GM23338 (cell line): ENCODE measurements at regions not wholly inside any gene's neighbourhood (a gene's known extent, or its start where the extent isn't known, plus 50 kb on each side); places are given as distances from the start of the nearest gene placed in this dataset.

Source experiments
- CREB1 ChIP-seq: fragments of 250-450 bp; sonication (Bioruptor Pico); IDR thresholded peaks from 2 replicates; pipeline ENCODE4 v1.5.0; 2020; ENCODE audit warnings: low read depth, mild to moderate bottlenecking, moderate library complexity
- CTCF ChIP-seq, 2 experiments: fragments of 200-600 bp in 1 of 2; sonication (generic) in 1 of 2; conservative IDR thresholded peaks; 2 replicates each; pipeline versions ENCODE4 v1.5.1 to v1.6.1; 2016 to 2017; ENCODE audit warnings: antibody characterized with exemption in 2 of 2, low read depth in 2 of 2, mild to moderate bottlenecking in 2 of 2, moderate library complexity in 1 of 2
- EZH2 ChIP-seq: fragments of 200-600 bp; sonication (generic); IDR thresholded peaks from one replicate; pipeline ENCODE4 v1.8.0; 2017; ENCODE audit warnings: antibody characterized with exemption, mild to moderate bottlenecking, low read depth; ENCODE audit not compliant: unreplicated experiment
- EZH2phosphoT487 ChIP-seq: fragments of 200-600 bp; sonication (generic); IDR thresholded peaks from one replicate; pipeline ENCODE4 v1.8.1; 2018; ENCODE audit warnings: antibody characterized with exemption; ENCODE audit not compliant: unreplicated experiment
- JUNB ChIP-seq: IDR thresholded peaks from one replicate; pipeline ENCODE4 v1.6.1; 2016; ENCODE audit warnings: antibody characterized with exemption; ENCODE audit not compliant: unreplicated experiment
- NANOG ChIP-seq: IDR thresholded peaks from 2 replicates; pipeline ENCODE4 v1.6.1; 2016; ENCODE audit warnings: antibody characterized with exemption, borderline replicate concordance
- POLR2AphosphoS5 ChIP-seq: IDR thresholded peaks from 2 replicates; pipeline ENCODE4 v1.6.1; 2016; ENCODE audit warnings: antibody characterized with exemption, low read depth
- REST ChIP-seq: IDR thresholded peaks from one replicate; pipeline ENCODE4 v1.6.1; 2018; ENCODE audit warnings: antibody characterized with exemption; ENCODE audit not compliant: unreplicated experiment
- STAT1 ChIP-seq: IDR thresholded peaks from one replicate; pipeline ENCODE4 v1.6.1; 2016; ENCODE audit warnings: antibody characterized with exemption; ENCODE audit not compliant: unreplicated experiment
- ZNF114 ChIP-seq: fragments of 250-450 bp; sonication (Bioruptor Pico); IDR thresholded peaks from 2 replicates; pipeline ENCODE4 v1.5.0; 2020; ENCODE audit warnings: mild to moderate bottlenecking, moderate library complexity

GRCh38 chr5:96074870-96075269 lies 113.2 kb upstream of the ELL2 start:
- TF ChIP-seq CTCF (conservative IDR thresholded peaks at IDR 0.05; ENCODE audit: low read depth in 2 of 2) (no peak), POLR2AphosphoS5 (no peak), STAT1 (no peak), EZH2 (no peak), EZH2phosphoT487 (no peak), CREB1 (CRISPR knock-in tag) (no peak), JUNB (no peak), NANOG (no peak), REST (no peak), ZNF114 (no peak)
